GM15510 (cell line): ENCODE measurements at regions not wholly inside any gene's neighbourhood (a gene's known extent, or its start where the extent isn't known, plus 50 kb on each side); places are given as distances from the start of the nearest gene placed in this dataset.

Source experiments
- POLR2A ChIP-seq: IDR thresholded peaks from 3 replicates; pipeline ENCODE4 v1.6.1; 2011; ENCODE audit warnings: borderline replicate concordance; ENCODE audit not compliant: insufficient read length; ENCODE audit errors: extremely low read depth

DNA sequence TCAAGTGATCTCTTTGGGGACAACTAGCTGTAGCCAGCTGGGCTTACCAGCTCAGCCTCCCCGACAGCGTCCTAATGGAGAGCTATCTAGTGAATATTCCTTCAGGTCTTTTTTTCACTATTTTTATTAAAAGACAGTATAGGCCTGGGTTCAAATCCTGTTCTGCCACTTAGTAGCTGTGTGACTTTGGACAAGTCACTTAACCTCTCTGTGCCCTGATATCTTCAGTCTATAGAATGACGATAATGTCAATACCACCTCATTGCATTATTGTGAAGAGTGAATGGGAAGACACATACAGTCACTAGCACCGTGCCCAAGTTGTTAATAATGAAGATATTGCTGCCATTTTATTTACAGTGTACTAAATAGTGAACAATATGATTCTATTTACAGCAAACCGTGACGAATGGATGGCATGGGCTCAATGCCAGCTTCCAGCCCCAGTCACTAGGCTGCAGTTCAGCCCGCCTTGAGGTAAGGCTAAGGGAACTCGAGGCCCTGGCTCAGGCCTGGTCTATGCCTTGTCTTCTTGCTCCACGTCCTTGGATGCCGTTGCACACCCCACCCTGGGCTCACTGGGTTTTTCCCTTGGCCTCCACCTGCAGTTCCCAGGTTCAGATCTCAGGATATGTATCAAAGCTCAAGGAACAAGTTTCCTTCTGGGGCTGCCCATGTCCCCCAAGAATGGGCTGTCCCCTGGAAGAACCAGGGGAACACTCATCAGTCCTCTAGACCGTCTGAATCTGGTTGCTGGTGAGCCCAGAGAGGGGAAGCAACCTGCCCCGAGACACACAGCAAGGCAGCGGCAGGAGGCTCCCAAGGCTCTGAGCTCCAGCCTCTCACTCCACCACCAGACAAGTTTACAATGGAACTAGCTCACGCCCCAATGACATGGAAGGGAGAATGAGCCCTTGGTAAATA, 95.4 kb upstream of the TNRC6C start:
- no peak for TF ChIP-seq POLR2A

DNA sequence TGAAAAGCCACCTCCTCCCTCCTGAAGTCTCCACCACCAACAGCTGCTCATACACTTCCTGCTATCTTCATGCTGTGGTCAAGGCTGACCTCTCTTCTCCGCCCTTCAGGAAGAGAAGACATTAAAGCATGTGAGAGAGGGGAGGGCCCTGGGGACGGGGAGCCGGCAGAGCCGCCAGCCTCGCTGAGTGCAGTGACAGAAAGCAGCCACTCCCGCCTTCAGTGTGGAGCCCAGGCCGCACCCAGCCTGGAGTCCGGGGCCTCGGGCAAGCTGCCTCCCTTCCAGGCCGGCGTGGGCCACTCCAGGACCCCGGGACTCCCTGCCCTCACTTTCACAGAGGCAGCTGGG, 94.7 kb upstream of the TNRC6C start:
- TF ChIP-seq POLR2A, result no peak

DNA sequence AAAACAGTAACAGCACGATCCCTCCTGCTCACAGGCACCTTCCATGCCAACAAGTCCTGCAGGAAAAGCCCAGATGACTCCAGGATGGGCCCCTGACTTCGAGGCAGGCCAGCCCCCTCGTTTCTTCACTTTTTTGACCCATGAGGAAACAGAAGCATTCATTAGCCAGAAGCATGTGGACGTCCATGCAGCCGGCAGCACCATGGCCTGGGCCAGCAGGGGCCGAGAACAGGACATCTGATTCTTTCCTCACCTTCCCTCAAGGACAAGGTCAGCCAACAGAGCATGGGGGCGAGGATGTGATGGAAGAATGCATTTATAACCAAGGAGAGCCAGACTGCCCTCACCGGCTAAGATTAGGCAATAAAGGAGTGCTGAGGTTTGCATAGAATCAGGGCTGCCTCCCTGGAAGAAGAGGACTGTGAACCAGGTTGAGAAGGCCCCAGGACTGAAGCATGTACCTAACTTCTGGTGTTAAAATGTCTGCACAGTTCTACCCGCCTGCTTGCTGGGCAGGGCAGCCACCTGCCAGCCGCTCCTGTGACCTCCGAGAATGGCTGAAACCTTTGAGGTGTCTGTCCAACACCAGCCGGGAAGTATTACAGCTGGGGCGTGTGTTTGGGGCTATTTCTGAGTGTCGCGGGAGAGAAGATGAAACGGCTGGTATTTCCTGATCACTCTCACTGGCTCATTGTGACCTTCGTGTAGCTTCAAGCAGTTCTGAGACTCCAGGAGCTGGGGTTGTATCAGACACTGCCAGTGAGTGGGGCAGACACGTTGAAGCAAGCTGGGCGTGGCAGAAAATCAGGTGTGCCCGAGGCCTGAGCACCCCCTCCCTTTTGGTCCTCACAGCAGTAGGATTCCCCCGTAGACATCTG, 94.0 kb upstream of the TNRC6C start:
- TF ChIP-seq POLR2A, result no peak

DNA sequence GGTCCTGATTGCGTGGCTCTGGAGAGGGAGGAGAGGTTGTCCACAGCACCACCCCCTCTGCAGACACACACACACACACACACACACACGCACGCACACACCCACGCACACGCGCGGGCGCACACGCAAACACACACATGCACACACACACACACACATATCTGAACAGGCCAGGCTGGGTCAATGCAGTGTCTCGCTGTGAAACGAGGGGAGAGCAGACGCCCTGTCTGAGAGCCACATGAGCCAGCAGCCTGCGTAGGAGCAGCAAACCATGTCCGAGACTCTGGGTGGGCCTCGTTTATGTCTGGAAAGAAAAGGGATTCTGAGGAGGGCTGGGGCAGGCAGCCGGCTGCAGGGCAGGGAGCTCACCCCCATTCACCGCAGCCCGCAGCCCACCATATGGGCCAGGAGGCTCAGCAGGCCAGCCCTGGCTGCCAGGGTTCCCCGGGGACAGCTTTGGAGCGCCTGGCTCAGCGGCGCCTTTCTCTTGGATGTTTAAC, 93.3 kb upstream of the TNRC6C start:
- TF ChIP-seq POLR2A, result no peak

DNA sequence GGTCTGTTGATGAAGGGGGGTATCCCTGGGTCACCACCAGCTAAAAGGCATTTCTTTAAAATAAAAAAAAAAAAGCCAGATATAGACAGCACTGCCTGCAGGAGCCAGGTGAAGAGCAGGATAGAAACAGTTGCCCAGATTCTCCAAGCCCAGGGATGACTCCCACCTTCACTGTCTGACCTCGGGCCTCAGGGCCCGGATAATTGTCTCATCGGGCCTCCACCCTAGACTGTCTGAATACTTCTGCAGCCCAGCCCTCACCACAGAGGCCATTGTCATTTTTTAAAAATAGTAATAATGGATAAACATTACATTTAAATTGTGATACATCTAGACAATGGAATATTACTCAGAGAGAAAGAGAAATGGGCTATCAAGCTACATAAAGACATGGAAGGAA, 92.8 kb upstream of the TNRC6C start:
- no peak for TF ChIP-seq POLR2A

DNA sequence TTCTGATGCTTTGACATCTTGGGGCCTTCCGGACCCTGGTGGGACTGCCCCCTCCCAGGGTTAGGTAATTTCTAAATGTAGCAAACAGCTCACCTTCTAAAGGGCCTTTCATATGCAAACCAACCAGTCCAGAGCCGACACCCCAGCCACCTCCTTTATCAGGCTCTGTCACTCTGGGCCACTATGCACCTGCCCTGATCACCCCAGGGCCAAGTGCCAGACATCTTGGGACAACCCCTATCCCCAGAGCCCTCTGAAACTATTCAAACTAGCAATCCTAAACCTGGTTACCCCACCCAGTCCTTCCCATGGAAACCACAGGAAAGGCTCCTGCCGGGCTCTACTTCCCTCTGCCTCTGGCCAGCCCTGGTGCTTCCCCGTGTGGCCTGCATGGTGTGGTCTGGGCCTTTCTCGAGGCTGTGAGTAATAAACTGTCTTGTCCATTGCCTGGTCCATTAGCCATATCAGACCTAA, 91.2 kb upstream of the TNRC6C start:
- TF ChIP-seq POLR2A, result no peak

DNA sequence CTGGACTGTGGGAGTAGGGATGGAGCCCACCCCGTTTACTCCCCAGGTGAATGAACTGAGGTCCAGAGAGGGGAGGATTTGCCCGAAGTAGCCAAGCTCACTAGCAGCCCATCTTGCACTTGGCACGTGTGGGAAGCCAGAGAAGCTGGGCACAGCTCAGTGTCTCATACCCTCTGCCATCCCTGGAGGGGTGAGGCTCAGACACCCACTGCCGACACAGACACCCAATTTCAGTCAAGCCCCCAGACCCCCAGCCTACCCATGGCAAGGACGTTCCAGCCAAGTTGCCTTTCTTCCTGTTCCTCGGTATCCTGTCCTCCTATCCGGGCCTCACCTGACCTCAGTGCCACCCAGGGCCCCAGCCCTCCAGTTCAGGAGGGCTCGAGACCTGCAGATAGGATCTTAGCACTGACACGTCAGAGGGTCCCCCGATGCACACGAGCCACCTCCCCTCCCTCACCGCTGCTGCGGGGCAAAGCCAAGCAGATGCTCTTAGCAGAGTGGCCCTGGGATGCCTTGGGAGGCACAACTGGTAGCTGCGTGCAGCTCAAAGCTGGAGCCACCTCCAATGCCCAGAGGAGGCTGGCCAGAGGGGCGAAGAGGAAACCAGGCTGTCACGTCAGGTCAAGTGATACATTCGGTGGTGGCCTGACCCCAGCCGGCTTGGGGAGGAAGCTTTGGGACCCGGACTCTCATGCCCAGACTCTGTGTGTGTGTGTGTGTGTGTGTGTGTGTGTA, 90.4 kb upstream of the TNRC6C start:
- TF ChIP-seq POLR2A, result no peak

DNA sequence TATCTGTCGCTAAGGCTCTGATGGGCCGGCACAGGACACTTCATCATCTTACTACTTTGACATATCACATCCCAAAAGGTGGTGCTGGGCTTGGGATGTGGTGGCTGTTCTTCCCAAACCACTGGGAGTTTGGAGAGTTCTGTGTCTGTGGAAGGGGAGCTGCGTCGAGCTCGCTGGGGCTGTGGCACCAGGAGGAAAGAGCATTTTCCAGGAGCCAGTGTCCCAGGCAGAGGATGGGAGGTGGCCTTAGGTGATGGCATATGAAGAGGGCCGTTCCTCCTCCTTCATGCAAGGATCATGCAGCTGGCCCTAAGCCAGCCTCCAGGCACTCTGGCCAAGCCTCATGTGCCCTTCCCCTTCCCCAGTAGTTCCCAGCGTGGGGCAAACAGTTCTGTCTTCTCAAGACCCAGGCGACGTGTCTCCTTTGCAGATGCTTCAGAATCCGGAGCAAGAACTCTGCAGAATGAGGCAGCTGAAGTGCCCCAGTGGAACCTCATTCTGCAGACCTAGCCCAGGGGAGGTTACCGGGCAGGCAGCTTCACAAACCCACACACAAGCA, 89.4 kb upstream of the TNRC6C start:
- no peak for TF ChIP-seq POLR2A

DNA sequence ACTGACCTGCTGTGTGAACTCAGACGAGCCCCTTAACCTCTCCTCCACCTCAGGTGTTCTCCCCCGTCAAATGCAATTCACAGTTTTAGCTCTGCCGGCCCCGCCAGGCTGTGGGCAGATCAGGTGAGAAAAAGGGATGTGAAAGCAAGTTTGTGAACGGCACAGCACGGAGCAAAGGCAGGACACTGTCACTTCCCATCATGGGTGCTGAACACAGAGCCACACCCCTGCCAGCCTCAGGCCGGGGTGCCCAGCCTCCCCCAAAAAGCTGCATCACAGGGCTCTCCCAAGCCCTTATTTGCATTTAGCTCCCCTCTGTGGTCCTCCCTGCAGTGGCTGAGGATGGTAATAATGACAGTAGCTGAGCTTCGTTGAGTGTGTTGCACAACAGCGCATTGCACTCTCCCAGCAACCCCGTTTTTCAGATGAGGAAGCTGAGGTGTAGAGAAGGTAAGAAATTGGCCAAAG, 88.8 kb upstream of the TNRC6C start:
- TF ChIP-seq POLR2A, result no peak

DNA sequence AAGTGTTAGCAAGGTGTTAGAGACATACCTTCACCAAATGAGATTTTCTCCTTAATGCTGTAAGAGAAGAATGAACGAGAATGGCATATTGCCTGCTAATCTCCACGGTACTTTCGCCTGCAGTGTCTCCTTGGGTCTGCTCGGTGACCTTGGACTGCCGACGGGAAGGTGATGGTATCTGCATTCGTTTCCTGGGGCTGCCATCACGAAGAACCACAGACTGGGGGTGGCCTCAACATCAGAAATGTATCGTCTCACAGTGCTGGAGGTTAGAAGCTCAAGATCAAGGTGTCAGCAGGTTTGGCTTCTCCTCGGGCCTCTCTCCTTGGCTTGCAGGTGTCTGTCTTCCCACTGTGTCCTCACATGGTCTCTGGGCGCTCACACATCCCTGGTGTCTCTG, 86.3 kb upstream of the TNRC6C start:
- no peak for TF ChIP-seq POLR2A

DNA sequence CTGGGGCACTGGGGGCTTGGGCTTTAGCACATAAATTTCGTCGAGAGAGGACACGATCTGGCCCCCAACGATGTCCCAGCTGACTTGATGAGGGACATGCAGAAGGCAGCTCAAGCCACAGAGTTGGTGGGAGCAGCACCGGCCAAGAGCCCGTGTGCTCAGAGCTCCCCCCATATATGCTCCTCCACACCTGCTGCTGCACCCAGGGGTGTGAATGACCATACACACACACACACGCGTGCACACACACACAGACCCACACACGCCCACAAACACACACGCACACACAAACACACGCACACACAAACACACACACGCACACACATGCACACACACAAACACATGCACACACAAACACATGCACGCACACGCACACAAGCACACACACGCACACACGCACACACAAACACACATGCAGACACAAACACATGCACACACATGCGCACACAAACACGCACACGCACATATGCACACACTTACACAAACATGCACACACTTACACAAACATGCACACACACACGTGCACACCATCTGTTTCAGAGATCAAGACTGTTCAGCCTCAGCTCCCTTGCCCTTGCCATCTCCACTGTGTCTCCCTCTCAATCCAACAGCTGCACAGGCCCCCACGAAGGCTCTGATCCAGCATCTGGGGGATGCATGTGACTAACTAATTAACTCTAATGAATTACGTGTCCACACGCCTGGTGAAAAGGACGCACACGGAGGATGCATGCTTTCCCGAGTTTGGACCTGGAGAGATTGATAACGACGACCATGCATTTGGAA, 85.6 kb upstream of the TNRC6C start:
- no peak for TF ChIP-seq POLR2A

DNA sequence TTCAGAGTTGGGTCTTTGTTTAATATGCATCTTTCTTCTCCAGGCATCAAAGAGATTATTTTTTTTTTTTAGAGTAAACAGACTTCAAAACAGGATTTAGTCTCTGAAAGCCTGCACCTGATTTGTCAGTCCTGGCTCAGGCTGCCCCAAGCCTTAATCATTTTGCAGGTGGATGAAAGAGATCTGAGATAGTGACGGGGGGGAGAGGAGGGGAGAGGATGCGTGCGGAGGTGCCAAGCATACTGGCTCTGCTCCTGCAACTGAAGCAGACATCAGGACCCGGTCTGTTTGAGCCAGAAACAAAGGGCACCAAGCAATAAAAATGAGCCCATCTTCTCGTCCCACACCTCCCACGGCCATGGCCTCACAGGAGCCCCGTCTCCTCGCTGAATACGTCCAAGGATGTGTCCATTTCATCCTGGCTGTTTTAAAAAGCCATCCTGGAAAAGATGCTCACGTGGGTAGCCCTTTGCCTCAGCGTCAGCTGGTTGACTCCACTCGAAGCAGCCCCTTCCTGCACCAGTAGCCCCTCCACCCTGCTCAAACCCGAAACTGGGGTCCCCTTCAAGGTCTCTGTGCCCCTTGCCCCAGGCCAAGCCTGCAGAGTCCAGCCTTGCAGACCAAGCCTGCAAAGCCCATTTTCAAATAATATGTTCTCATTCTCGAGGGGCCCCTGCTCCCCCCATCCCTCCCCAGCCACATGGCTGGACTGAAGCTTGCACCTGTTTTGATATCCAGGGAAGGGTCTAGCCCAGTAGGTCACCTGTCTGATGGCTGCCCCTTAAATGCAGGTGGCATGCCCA, 84.8 kb upstream of the TNRC6C start:
- TF ChIP-seq POLR2A, result no peak
